GM19240 (cell line): ENCODE measurements at regions not wholly inside any gene's neighbourhood (a gene's known extent, or its start where the extent isn't known, plus 50 kb on each side); places are given as distances from the start of the nearest gene placed in this dataset.
"Not testable (repeated sequence)": the region's sequence is repeated elsewhere in the genome, so short reads cannot be mapped to it uniquely, and the experiment has no call there.

Experiments used
- DNase-seq: peaks from one replicate; pipeline ENCODE4 v3.0.0; 2011; ENCODE audit warnings: low spot score; ENCODE audit not compliant: insufficient read length

- DNase-seq = no peak
These were observed 110.0 kb downstream of the DYRK2 start for GRCh38 chr12:67758521-67758920.

- DNase-seq = no peak
These were observed 111.3 kb downstream of the DYRK2 start for GRCh38 chr12:67759829-67760228.

GRCh38 chr12:67760586-67761275, 112.2 kb downstream of the DYRK2 start:
- DNase-seq = no peak

GRCh38 chr12:67761566-67761965, 113.0 kb downstream of the DYRK2 start:
- no peak for DNase-seq

- DNase-seq = no peak
These were observed 115.5 kb downstream of the DYRK2 start for GRCh38 chr12:67764055-67764454.

- no peak for DNase-seq
These were observed 116.5 kb downstream of the DYRK2 start for GRCh38 chr12:67764946-67765619.

- DNase-seq = no peak
These were observed 117.5 kb downstream of the DYRK2 start for GRCh38 chr12:67765776-67766766.

- no peak for DNase-seq
These were observed 124.0 kb downstream of the DYRK2 start for GRCh38 chr12:67772267-67773169.

- DNase-seq = no peak
These were observed 125.4 kb downstream of the DYRK2 start for GRCh38 chr12:67773896-67774295.

- no peak for DNase-seq
These were observed 126.5 kb downstream of the DYRK2 start for GRCh38 chr12:67774983-67775587.

- DNase-seq = no peak
These were observed 132.1 kb downstream of the DYRK2 start for GRCh38 chr12:67780580-67781084.

GRCh38 chr12:67782573-67782972, 134.0 kb downstream of the DYRK2 start:
- DNase-seq = no peak

- no peak for DNase-seq
These were observed 134.8 kb downstream of the DYRK2 start for GRCh38 chr12:67783393-67783792.

- no peak for DNase-seq
These were observed 136.3 kb downstream of the DYRK2 start for GRCh38 chr12:67784831-67785230.

GRCh38 chr12:67786086-67786485, 137.5 kb downstream of the DYRK2 start:
- no peak for DNase-seq

GRCh38 chr12:67788118-67788517, 139.6 kb downstream of the DYRK2 start:
- no peak for DNase-seq

- DNase-seq = no peak
These were observed 140.7 kb downstream of the DYRK2 start for GRCh38 chr12:67789266-67789665.

- DNase-seq = no peak
These were observed 142.1 kb downstream of the DYRK2 start for GRCh38 chr12:67790660-67791059.

GRCh38 chr12:67791362-67791761, 142.8 kb downstream of the DYRK2 start:
- DNase-seq = not testable (repeated sequence)

- DNase-seq = no peak
These were observed 143.6 kb downstream of the DYRK2 start for GRCh38 chr12:67792185-67792584.
